Activated B cell treated with CpG ODN at 0.5 μM for 24 hours (primary cell): ENCODE measurements at regions not wholly inside any gene's neighbourhood (a gene's known extent, or its start where the extent isn't known, plus 50 kb on each side); places are given as distances from the start of the nearest gene placed in this dataset.

Experiments
- ATAC-seq: fragments of 200-7000 bp; cut with Tn5 transposase; one replicate; pipeline ENCODE4 v1.10.0; 2021; ENCODE audit warnings: low read depth, mild to moderate bottlenecking, moderate library complexity
- CTCF ChIA-PET: fragments of 350-600 bp; sonication (Branson Sonifier 250); formaldehyde crosslinking; loops from one replicate; lab custom pipeline; 2021; ENCODE audit warnings: antibody characterized with exemption; lab: Charles Lee
- POLR2A ChIA-PET: fragments of 350-600 bp; sonication (Branson Sonifier 250); formaldehyde crosslinking; loops from one replicate; lab custom pipeline; 2021; ENCODE audit warnings: antibody characterized with exemption; lab: Charles Lee
- DNase-seq: peaks from one replicate; pipeline ENCODE4 v3.0.0; 2022
- H3K27ac Mint-ChIP-seq: one replicate; pipeline ENCODE4 v1.8.0; 2020; ENCODE audit warnings: mixed read lengths
- H3K27me3 Mint-ChIP-seq: one replicate; pipeline ENCODE4 v1.8.0; 2021; ENCODE audit warnings: mixed read lengths
- H3K36me3 Mint-ChIP-seq: one replicate; pipeline ENCODE4 v1.8.0; 2021; ENCODE audit warnings: low read depth, mixed read lengths
- H3K4me1 Mint-ChIP-seq: one replicate; pipeline ENCODE4 v1.8.0; 2021; ENCODE audit warnings: mixed read lengths
- H3K4me3 Mint-ChIP-seq: one replicate; pipeline ENCODE4 v1.8.0; 2020; ENCODE audit warnings: mild to moderate bottlenecking, mixed read lengths
- H3K9me3 Mint-ChIP-seq: one replicate; pipeline ENCODE4 v1.8.0; 2020; ENCODE audit warnings: mixed read lengths
- CTCF ChIP-seq: fragments of 200-600 bp; IDR thresholded peaks from one replicate; pipeline ENCODE4 v1.8.0; 2022; ENCODE audit warnings: antibody characterized with exemption, mild to moderate bottlenecking
- intact Hi-C: fragments of 100-400 bp; cut with micrococcal nuclease; formaldehyde crosslinking; loops from one replicate; pipeline ENCODE4 v1.15.1; 2024

- Mint-ChIP-seq H3K27me3 (no peaks in the 10 kb centered on the region), H3K4me3 (no peak overlapping the region), H3K9me3 (peaks cover 4% of the 10 kb centered on the region), H3K36me3 (no peaks in the 10 kb centered on the region), H3K4me1 (no peaks in the 10 kb centered on the region), H3K27ac (no peak overlapping the region)
- POLR2A ChIA-PET: no interaction called here
- no peak for ATAC-seq
- intact Hi-C loops: no loop called here
- CTCF ChIA-PET: no interaction called here
- no peak for TF ChIP-seq CTCF
- DNase-seq: no peak
These were observed 703.5 kb downstream of the GATA3 start for GRCh38 chr10:8758029-8758428.

GRCh38 chr10:8766899-8767298 is 712.4 kb downstream of the GATA3 start:
- no peak overlapping the region for H3K4me3 Mint-ChIP-seq
- no peak for TF ChIP-seq CTCF
- DNase-seq (no peak), ATAC-seq (no peak)
- H3K9me3 Mint-ChIP-seq: no peaks in the 10 kb centered on the region
- POLR2A ChIA-PET: no interaction called here
- intact Hi-C loops: no loop called here
- no peak overlapping the region for H3K27ac Mint-ChIP-seq
- H3K27me3 Mint-ChIP-seq: no peaks in the 10 kb centered on the region
- no peaks in the 10 kb centered on the region for H3K36me3 Mint-ChIP-seq
- H3K4me1 Mint-ChIP-seq: no peaks in the 10 kb centered on the region
- CTCF ChIA-PET: no interaction called here

- H3K4me1 Mint-ChIP-seq: no peaks in the 10 kb centered on the region
- ChIA-PET POLR2A (no interaction called here), CTCF (no interaction called here)
- no peaks in the 10 kb centered on the region for H3K27me3 Mint-ChIP-seq
- no peak for ATAC-seq
- DNase-seq: no peak
- H3K9me3 Mint-ChIP-seq: no peaks in the 10 kb centered on the region
- intact Hi-C loops: no loop called here
- no peak overlapping the region for H3K4me3 Mint-ChIP-seq
- H3K27ac Mint-ChIP-seq: no peak overlapping the region
- H3K36me3 Mint-ChIP-seq: no peaks in the 10 kb centered on the region
- TF ChIP-seq CTCF: no peak
These were observed 713.1 kb downstream of the GATA3 start for GRCh38 chr10:8767591-8767990.

GRCh38 chr10:8768341-8768740 is 713.9 kb downstream of the GATA3 start:
- H3K36me3 Mint-ChIP-seq: no peaks in the 10 kb centered on the region
- POLR2A ChIA-PET: no interaction called here
- H3K27me3 Mint-ChIP-seq: no peaks in the 10 kb centered on the region
- ATAC-seq: no peak
- H3K27ac Mint-ChIP-seq: no peak overlapping the region
- no peaks in the 10 kb centered on the region for H3K4me1 Mint-ChIP-seq
- H3K4me3 Mint-ChIP-seq: no peak overlapping the region
- DNase-seq: no peak
- CTCF ChIA-PET: no interaction called here
- intact Hi-C loops: no loop called here
- TF ChIP-seq CTCF: no peak
- no peaks in the 10 kb centered on the region for H3K9me3 Mint-ChIP-seq

- Mint-ChIP-seq H3K4me3 (no peak overlapping the region), H3K4me1 (no peaks in the 10 kb centered on the region), H3K27me3 (no peaks in the 10 kb centered on the region), H3K27ac (no peak overlapping the region), H3K9me3 (no peaks in the 10 kb centered on the region), H3K36me3 (no peaks in the 10 kb centered on the region)
- CTCF ChIA-PET: no interaction called here
- ATAC-seq (no peak), DNase-seq (no peak)
- no peak for TF ChIP-seq CTCF
- intact Hi-C loops: no loop called here
- POLR2A ChIA-PET: no interaction called here
These were observed 714.4 kb downstream of the GATA3 start for GRCh38 chr10:8768852-8769251.
